Pulmonary artery endothelial cell (primary cell): ENCODE measurements at regions not wholly inside any gene's neighbourhood (a gene's known extent, or its start where the extent isn't known, plus 50 kb on each side); places are given as distances from the start of the nearest gene placed in this dataset.
"Not testable (repeated sequence)": the region's sequence is repeated elsewhere in the genome, so short reads cannot be mapped to it uniquely, and the experiment has no call there.

Experiments
- DNase-seq: peaks from one replicate; pipeline ENCODE4 v3.0.0-alpha.2; 2011; ENCODE audit warnings: low read depth, low spot score

DNA sequence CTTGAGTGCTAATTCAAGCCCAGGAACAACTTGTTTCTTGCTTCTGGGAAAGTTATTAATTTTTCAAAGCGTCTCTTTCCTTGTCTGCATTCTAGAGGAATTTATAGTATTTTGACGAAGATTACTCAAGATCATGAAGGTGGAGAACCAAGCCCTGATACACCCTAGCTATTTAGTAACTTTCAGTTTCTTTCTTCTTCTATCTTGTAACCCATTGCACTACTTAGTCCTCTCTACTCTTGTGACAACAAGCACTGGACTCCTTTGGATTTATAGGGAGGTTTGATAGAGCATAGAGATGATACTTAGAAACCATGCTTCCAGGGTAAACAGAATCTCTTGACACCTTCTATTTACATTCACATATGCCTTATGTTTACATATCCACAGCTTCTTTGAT, 203.3 kb upstream of the GRM7 start:
- no peak for DNase-seq

DNA sequence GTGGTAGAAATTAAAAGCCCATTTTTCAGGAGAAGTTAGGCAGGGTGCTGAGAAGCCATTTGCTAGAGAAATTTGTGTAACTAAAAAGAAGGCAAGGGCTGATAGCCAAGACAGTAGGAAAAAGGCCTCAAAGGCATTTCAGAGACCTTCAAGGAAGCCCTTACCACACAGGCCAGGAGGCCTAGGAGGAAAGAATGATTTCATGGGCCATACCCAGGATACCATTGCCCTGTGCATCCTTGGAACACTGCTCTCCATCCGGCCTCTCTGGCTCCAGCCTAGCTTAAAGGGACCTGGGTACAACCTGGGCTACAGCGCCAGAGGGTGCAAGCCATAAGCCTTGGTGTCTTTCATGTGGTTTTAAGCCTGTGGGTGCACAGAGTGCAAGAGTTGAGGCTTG, 193.6 kb upstream of the GRM7 start:
- no peak for DNase-seq

DNA sequence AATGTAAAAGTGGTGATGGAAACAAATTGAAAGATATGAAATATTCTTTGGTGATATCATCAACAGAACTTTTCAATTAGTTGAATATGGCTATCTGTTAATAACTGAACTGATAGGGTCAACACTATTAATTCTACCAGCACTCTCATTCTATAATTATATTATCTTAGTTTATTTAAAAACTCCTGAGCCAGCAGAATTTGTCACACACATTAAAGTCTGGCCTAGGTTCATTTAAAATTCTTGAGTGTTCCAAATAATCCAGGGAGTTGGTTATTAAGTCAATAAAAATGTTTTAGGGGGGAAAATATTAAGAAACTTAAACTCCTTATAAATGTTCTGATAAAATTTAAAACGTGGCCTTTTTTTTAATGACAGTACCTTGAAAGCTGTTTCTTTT, 189.6 kb upstream of the GRM7 start:
- no peak for DNase-seq

DNA sequence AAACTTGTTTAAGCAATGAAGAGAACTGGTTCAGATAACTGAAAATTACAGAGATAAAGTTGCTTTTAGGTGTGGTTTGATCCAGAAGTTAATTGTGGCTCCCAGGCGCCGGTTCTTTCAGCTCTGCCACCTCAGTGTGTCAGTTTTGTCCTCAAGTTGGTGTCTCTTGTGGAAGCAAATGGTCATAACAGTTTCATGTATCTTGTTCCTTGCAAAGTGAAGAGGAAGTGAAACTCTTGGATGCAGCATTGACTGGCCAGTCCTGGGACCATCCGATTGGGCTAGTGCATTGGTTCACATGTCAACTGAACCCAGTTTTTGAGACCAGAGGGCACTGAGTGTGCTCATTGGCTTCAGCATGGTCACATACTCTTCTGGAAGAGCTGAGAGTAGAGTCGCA, 181.4 kb upstream of the GRM7 start:
- DNase-seq, result no peak

DNA sequence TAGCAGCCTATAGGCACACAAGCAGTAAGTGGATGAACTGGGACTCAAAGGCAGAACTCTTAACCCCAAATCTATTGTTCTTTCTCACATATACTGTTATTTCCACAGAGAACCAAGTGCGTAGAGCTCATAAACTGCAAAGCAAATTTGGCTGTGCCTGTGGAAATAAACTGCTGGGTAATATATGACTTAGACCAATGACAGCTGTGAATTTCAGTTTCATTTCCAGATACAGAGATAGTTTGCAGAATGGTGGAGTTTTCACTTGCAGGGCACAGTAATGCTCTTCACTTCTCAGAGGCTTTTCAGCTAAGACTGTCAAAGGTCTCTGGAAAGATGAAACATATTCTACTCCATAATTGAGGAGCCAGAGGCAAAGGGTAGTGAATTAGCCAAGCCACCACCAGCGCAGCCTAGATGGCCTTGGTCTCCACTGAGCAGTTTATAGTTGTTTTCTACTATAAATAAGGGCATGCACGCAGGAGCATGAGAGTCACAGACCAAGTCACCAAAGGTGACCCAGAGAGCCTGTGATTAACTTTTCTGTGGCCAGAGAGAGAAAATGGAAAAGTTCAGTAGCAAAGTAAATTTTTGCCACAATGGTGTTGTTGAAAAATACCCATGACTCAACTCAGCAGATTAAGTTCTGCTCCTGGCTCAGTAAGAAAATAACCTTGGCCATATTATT, 180.7 kb upstream of the GRM7 start:
- no peak for DNase-seq

DNA sequence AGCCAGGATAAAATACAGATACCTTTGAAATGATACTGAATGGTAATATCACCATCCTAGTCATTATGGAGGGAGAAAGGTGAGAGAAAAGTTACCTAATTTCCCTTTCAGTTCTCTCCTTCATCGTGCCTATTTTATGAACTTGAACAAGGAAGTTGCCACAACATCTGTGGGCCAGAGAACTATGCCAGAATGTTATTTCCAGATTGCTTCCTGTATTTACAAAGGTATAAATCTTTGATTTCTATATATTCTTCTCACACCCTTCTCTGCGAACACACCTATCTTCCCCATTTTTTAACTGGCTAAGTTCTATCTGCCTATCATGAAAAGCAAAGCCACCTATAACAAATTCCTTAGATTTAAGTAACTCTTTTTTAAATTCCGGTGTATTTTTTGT, 163.6 kb upstream of the GRM7 start:
- no peak for DNase-seq

DNA sequence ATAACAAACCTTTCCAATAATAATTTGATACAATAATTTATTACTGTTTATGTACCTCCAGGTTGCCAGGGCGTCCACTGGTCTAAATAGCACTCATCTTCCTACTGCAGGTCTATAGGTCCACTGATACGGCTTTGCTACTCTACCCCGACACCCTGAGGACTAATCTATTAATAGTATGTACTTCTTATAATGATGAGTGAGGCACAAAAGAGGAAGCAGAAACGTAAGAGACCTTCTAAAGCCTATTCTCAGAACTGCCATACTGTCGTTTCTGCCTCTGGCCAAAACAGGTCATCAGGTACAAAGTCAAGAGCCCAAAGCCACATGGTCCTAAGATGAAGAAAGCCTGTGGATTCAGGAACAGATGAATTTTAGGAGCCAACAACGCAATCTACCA, 163.2 kb upstream of the GRM7 start:
- DNase-seq, result no peak

DNA sequence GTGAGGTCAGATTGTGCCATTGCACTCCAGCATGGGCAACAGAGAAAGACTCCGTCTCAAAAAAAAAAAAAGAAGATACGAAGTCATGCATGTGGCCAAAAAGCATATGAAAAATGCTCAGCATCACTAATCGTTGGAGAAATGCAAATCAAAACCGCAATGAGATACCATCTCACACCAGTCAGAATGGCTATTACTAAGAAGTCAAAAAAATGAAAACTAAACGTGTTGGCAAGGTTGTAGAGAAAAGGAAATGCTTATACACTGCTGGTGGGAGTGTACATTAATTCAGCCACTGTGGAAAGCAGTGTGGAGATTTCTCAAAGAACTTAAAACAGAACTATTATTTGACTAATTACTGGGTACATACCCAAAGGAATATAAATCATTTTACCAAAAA, 156.1 kb upstream of the GRM7 start:
- not testable (repeated sequence) for DNase-seq

DNA sequence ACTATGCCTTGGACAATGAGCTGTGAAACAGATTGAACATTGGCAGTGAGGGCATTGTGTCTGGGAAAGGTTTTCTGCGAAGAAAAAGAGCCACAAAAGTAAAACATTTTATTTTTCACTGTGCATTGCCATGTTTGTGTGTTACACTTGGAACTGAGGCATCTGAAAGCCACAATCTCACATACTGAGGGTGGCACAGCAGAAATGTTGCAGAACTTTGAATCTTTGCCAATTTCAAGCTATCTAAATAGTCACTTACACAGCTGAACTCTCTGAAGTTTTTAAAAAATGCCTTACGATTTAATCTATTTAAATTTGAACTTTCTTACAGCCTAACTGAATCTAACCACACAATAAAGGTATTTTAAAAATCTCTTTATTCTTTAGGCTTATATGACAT, 154.1 kb upstream of the GRM7 start:
- DNase-seq, result no peak

DNA sequence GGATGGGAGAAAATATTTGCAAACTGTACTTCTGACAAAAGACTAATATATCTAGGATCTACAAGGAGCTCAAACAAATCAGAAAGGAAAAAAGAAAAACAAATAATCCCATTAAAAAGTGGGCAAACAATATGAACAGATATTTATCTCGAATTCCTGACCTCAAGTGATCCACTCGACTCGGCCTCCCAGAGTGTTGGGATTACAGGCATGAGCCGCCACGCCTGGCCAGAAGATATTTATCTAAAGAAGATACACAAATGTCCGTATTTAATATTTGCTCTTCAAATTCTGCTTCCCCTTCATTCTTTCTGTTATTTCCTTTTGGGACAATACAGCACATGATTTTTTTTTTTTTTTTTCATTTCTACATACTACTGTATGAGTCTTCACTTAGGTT, 151.7 kb upstream of the GRM7 start:
- no peak for DNase-seq

DNA sequence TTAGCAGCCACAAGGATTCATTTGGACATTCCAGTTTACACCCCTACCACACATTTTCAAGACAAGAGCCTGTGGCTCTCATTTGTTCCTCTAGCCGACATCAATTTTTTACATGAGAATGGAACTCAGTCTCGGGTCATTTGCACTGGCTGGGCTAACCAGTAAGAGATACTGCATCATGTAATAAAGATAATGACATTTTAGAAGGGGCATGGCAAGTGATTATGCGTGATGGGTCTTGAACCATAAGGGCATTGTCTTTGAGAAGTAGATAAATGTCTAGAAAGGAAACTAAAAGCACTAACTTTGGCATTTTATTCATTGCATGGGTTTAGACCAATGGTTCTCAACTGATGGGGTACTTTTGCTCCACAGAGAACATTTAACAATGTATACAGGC, 146.0 kb upstream of the GRM7 start:
- DNase-seq, result no peak

DNA sequence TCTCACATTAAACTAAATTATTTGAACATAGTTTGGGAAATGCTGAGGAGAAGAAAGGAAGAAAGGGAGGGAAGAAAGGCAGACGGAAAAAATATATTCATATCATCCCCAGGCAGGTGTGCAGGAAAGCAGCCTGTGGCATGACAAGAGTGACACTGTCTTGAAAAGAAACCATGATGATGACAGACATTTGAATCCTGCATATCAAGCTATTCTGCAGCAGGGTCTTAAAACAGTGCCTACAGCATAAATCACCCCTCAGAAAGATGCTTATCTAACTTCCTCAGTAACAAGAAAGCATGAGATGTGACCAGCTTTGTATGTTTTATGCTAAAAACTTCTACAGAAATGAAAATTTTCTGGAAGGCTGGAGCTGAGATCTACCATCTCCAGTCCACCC, 144.5 kb upstream of the GRM7 start:
- DNase-seq, result no peak

DNA sequence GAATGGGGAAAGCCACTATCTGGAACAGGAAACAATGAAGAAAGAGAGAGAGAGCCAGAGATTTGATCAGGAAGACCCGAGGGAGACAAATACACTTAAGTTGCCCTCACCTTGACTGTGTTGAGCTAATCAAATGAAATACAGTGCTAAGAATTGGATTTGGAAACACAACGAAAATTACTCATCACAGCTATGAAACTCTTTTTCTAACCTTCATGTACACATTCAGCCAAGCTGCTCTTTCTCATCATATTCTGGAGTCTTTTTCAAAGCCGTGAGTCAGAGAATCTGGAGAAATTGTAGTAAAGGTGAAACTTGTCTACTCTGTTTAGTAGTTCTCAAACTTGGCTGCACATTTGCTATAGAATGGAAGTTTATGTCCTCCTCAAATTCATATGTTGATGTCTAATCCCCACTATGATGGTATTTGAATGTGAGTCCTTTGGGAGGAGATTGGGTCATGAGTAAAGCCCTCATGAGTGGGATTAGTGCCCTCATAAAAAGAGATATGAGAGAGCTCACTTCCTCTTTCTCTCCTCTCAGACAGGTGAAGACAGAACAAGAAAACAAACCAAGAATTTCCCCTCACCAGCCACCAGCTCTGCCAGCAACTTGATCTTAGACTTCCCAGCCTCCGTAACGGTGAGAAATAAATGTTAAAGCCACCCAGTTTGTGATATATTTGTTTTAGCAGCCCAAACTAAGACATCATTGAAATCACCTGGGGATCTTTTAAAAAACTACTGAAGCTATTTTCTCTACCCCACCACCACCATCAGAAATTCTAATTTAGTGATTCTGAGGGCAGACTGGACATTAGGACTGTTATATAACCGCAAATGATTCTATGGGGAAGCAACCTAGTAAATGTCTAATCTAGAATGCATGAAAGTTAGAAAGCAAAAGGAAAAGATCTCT, 143.6 kb upstream of the GRM7 start:
- DNase-seq, result no peak

DNA sequence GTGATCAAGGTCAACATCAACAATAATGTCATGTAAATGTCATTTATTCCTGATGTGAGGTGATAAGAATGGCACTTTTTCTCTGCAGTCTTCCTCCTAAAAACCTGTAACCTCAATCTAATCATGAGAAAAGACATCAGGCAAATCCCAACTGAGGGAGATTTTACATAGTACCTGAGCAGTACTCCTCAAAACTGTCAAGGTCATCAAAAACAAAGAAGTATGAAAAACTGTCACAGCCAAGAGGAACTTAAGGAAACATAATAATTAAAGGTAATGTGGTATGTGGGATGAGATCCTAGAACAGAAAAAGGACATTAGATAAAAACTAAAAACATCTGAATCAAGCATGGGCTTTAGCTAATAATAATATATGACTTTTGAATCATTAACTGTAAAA, 140.9 kb upstream of the GRM7 start:
- no peak for DNase-seq

DNA sequence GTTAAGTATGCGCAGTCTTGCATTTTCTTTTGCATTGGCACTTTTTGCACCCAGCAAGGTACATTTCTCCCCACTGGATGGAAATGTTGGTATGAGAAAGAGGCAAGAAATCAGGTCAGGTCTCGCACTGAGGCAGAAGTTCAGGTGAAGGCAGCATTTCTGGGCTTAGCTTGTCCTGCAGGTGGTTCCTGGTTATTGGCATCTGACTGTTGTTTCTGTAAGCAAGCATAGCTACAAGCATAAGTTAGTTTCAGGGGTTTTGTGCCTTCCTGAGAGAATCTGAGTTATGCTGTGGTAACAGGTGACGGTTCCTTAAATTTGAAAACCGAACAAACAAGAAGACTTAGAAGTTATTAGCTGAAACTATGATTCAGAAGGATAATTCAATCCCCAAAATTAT, 139.4 kb upstream of the GRM7 start:
- DNase-seq, result no peak

DNA sequence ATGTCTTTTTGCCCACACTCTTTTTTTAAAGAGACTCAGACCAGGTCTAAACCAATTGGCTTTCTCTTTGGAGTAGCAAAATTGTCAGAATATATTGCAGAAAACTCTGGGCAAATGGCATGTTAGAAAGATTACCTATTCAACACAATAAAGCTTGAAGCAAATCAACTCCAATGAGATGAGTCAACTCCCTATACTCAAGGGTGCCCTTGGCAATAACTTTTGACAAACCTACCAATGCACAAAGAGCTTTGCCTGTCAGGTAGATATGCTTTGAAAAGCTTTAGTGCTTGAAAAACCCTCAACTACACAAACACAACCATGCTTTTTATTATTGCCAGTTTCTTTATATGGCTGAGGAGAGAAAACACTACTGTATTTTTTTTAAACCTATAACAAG, 137.7 kb upstream of the GRM7 start:
- no peak for DNase-seq

DNA sequence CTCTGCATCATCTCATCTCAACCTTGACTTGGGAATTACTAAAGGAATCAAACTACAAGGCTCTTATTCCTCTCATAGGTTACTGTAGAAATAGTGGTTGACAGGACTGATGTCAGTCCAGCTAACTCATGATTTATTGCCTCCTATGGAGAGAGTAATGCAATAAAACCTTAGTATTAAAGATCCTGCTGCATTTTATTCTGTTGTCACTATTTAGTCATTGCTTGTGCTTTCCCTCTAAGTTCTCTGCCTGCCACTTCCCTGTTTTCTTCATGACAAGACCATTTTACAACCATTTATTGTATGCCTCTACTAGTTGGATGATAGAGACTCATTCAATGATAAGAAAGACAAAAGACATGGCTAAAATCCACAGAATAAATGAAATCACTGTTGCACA, 134.1 kb upstream of the GRM7 start:
- no peak for DNase-seq

DNA sequence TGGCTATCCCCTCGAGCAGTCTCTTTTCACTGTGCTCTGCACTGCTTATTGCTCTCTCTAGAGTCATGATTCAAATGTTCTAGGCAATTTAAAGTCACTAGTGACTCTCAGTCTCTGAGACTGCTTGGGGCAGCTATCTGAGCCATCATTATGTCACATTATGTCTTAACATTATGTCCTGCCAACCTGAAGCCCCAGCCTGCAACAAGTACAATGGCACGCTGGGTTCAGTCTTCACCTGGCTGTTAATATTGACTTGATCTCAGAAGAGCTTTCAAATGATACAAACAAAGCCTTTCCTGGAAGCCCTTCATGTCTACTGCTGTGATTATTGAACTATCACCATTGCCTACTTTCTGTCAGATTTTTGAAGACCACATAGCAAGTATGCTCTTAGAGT, 128.1 kb upstream of the GRM7 start:
- DNase-seq, result no peak

DNA sequence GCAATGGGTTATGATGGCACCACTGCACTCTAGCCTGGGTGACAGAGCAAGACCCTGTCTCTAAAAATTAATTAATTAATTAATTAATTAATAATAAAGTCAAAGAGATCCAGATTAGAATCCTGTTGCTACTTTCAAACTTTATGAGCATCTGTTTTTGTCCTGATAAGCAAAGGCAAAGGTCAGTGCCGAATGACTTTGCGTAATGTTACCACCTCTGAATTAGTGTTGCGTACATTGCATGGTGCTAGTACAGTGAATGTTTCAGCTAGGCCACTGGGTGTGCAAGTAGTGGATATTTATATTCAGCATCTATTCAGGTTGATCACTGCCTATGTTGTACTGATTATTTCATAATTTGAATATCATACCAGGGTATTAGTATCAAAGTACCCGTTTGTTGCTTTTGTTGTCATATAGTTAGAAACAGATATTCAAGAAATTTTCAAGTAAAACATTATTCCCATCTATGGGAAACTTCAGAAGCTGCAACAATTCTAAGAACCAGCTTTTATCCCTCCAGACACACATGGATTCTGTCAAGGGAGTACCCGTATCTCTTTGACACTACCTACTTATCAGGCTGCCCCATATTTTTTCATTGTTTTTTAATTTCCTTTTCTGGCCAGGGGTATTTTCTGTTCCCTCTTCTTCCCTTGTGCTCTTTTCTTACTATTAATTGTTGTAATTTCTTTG, 127.1 kb upstream of the GRM7 start:
- no peak for DNase-seq

DNA sequence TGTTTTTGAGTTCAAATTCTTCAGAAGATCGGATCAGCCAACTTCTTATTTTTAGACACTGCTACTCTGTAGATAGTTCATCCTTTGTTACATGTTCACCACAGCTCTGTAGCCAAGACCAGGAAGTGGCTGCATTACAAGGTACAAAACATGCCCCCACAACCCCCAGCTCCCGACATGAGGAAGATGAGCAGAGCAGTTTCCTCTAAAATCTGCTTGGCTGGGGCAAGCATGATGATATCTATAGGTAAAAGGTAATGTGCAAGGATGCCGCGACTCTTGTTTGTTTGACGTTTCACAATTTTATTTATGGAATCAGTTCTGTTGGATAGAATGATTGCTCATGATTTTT, 126.5 kb upstream of the GRM7 start:
- DNase-seq, result no peak

DNA sequence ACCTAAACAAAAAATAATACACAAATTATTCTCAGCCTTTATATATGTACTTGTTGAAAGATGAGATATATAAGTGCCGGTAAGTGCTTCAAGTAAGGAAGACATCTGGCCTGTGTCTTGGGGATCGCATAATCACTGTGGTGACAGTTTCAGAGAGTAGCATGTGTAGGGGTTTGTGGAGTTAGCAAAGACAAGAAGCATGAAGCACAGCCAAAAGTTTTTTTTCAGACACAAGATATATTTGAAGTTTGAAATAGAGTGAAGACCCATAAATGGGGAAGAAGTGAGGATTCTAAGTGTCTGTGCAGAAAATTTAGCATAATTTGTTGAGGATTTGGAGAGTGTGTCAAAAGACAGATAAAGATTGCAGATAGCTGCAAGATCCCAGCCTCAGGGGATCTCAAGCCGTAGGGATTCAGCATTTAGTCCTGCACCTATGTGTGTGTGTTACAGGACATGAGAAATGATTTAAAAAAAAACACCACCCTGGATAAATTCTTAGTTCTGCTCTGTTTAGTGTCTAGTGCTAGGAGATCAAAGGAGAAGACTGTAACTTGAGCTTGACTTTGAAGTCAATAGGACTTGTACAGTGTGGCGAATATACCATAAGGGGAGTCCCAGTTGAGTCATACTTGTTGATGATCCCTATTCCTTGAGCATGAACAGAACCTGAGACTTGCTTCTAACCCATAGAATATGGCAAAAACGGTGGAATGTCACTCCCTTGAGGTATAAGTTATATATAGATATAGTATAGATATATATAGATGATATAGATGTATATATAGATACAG, 123.9 kb upstream of the GRM7 start:
- DNase-seq, result no peak

DNA sequence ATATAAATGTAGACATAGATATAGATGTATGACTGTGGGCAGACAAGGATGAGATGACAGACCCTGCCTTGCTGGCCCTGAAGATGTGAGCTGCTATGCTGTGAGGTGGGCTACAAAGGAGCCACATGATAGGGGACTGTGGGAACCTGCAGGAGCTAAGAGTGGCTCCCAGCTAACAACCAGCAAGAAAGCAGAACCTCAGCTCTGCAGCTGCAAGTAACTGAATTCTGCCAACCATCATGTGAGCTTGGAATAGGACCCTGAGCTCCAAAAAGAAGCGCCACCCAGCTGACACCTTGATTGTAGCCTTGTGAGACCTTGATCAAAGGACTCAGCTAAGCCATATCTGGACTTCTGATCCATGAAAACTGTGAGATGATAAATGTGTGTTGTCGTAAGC, 123.3 kb upstream of the GRM7 start:
- DNase-seq, result no peak
